ENCODE measurements at regions not wholly inside any gene's neighbourhood (a gene's known extent, or its start where the extent isn't known, plus 50 kb on each side); places are given as distances from the start of the nearest gene placed in this dataset.

DNA sequence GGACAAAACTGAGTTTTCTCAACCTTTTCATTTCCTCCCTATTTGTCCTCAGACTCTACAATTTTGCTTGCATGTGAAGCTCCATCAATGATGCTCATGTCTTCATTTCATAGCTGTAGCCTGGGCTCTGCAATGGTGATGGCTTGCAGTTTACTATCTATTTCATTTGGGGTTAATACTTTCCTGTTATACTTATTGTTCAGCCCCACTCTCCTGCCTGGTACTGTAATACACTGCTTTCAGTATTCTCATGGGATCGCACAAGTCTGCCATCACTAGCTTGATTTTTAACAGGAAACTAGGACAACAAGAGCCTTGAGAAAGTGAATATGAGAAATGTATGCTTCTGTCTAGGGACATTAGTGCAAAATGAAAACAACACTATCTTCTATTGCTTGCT, 84.2 kb upstream of the SEMA6A start:
- no TSS peak for BruUV-seq (replicated peaks)
- CTCF ChIA-PET: interaction anchor here (0.6 to 2.6 kb wide), 15 partner anchors 9 to 105 kb away, joined by 3 to 14 read pairs (median 6); partner anchors contain the start of gene SEMA6A
- ATAC-seq: peak; percentile 74

More for the DNA sequence above, 84.2 kb upstream of the SEMA6A start:
- no peak for FAIRE-seq
- in situ Hi-C loops (cut with MboI): no loop called here
- peaks cover 20% of the 10 kb centered on the region for H3K9me3 ChIP-seq (replicated peaks; ENCODE audit: control insufficient read depth, insufficient read depth, low read length)
- DNase-seq (ENCODE audit: low read depth, low spot score): no peak
- WGBS (ENCODE audit: insufficient coverage, insufficient replicate concordance, low lambda C conversion rate, missing lambda C conversion rate): 47% methylated on average over 1 of the region's 1 CpG
- no peaks in the 10 kb centered on the region for H3K36me3 ChIP-seq (ENCODE audit: control insufficient read depth in 2 of 2, insufficient read depth in 2 of 2, low read length in 1 of 2)
- H3K4me1 ChIP-seq (ENCODE audit: control insufficient read depth, insufficient read depth, low read length): no peaks in the 10 kb centered on the region
- H2AFZ ChIP-seq (ENCODE audit: control insufficient read depth, low read depth, low read length): peak overlapping the region; percentile 33
- H3K4me2 ChIP-seq (ENCODE audit: control insufficient read depth, insufficient read depth): no peak overlapping the region
- no peak for TF ChIP-seq KAT2A (conservative IDR thresholded peaks at IDR 0.05; ENCODE audit: control insufficient read depth, low read depth, low read length)
- no peak for TF ChIP-seq SMC3 (IDR thresholded peaks at IDR 0.05; ENCODE audit: borderline replicate concordance, low read length)
- TF ChIP-seq, protein P1, sequence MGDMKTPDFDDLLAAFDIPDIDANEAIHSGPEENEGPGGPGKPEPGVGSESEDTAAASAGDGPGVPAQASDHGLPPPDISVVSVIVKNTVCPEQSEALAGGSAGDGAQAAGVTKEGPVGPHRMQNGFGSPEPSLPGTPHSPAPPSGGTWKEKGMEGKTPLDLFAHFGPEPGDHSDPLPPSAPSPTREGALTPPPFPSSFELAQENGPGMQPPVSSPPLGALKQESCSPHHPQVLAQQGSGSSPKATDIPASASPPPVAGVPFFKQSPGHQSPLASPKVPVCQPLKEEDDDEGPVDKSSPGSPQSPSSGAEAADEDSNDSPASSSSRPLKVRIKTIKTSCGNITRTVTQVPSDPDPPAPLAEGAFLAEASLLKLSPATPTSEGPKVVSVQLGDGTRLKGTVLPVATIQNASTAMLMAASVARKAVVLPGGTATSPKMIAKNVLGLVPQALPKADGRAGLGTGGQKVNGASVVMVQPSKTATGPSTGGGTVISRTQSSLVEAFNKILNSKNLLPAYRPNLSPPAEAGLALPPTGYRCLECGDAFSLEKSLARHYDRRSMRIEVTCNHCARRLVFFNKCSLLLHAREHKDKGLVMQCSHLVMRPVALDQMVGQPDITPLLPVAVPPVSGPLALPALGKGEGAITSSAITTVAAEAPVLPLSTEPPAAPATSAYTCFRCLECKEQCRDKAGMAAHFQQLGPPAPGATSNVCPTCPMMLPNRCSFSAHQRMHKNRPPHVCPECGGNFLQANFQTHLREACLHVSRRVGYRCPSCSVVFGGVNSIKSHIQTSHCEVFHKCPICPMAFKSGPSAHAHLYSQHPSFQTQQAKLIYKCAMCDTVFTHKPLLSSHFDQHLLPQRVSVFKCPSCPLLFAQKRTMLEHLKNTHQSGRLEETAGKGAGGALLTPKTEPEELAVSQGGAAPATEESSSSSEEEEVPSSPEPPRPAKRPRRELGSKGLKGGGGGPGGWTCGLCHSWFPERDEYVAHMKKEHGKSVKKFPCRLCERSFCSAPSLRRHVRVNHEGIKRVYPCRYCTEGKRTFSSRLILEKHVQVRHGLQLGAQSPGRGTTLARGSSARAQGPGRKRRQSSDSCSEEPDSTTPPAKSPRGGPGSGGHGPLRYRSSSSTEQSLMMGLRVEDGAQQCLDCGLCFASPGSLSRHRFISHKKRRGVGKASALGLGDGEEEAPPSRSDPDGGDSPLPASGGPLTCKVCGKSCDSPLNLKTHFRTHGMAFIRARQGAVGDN (IDR thresholded peaks at IDR 0.05): 0 out of 2 replicates have a peak, but pooled peaks have one; percentile 11
- no peak for TF ChIP-seq NRF1 (conservative IDR thresholded peaks at IDR 0.05; ENCODE audit: low read depth, low read length)
- peak; percentile 58 for TF ChIP-seq MEF2B (IDR thresholded peaks at IDR 0.05; ENCODE audit: partially characterized antibody, poor library complexity, severe bottlenecking)
- no peak for TF ChIP-seq ZNF384 (IDR thresholded peaks at IDR 0.05; ENCODE audit: borderline replicate concordance, low read depth, low read length)
- TF ChIP-seq, protein P2, sequence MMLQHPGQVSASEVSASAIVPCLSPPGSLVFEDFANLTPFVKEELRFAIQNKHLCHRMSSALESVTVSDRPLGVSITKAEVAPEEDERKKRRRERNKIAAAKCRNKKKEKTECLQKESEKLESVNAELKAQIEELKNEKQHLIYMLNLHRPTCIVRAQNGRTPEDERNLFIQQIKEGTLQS (IDR thresholded peaks at IDR 0.05; ENCODE audit: borderline replicate concordance, extremely low read depth, low read depth, low read length): no peak
- H4K20me1 ChIP-seq (ENCODE audit: control insufficient read depth, insufficient read depth): no peaks in the 10 kb centered on the region
- no peak overlapping the region for H3K27ac ChIP-seq (ENCODE audit: control insufficient read depth, insufficient read depth)
- H3K27me3 ChIP-seq (replicated peaks in 1 of 2; ENCODE audit: control insufficient read depth in 2 of 2, insufficient read depth in 2 of 2, low read length in 1 of 2): no peaks in the 10 kb centered on the region
- intact Hi-C loops (cut with micrococcal nuclease; ENCODE audit: unreplicated experiment): no loop called here
- RAD21 ChIA-PET (ENCODE audit: unreplicated experiment): interaction anchor here (0.7 to 3.9 kb wide), 19 partner anchors 9 to 107 kb away, joined by 3 to 56 read pairs (median 5); no protein-coding TSS in a partner anchor
- POLR2A ChIA-PET: interaction anchor here (0.6 to 4.8 kb wide), 10 partner anchors 8 to 89 kb away, joined by 3 to 49 read pairs (median 4); no protein-coding TSS in a partner anchor
- H3K9ac ChIP-seq (ENCODE audit: control insufficient read depth, insufficient read depth, low read length): no peak overlapping the region
- no peaks in the 10 kb centered on the region for H3K79me2 ChIP-seq (ENCODE audit: control insufficient read depth, insufficient read depth, low read length)
- H3K4me3 ChIP-seq: no peak overlapping the region
- SMC1A ChIA-PET (ENCODE audit: uncharacterized antibody, unreplicated experiment): interaction anchor here (0.8 to 17.6 kb wide), 20 partner anchors 9 to 229 kb away, joined by 3 to 394 read pairs (median 5); partner anchors contain the start of gene SEMA6A

Data from GM12878 (cell line).